GF-D8 (cell line): ENCODE measurements at regions not wholly inside any gene's neighbourhood (a gene's known extent, or its start where the extent isn't known, plus 50 kb on each side); places are given as distances from the start of the nearest gene placed in this dataset.
"Not testable (repeated sequence)": the region's sequence is repeated elsewhere in the genome, so short reads cannot be mapped to it uniquely, and the experiment has no call there.

Source experiments
- DNase-seq: peaks from one replicate; lab custom pipeline; 2025; lab: John Stamatoyannopoulos, UW

- DNase-seq = no peak
Measured at GRCh38 chr3:26280517-26280916, 342.1 kb upstream of the LRRC3B start.

DNA sequence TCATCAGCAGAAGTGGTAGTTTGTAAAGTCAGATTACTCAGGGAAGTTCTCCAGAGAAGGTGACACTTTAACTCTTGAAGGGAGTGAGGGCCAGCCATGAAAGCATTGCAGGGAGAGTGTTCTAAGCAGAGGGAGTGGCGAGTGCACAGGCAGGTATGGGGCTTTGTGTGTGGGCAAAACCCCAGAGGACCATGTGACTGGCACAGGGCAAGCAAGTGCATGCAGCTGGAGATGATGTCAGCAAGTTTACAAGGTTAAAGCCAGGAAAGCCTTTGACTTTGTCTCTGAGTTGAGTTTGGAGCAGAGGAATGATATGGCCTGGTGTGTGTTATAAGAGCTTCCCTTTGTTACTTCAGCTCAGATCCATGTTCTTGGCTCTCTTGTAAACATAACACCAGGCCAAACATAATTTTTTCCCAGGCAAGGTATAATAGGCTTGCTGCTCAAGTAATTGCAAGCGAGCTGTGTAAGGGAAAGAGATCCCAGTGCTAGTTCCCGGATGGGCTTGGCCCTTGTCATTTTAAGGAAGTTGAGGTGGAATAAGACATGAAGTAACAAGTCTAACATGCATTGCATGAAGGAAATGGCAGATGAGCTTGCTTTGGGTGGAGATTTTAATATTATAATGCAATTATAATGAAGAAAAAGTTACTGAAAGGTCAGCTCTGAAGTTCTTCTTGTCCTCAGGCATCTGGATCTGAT, 341.1 kb upstream of the LRRC3B start:
- DNase-seq = no peak

GRCh38 chr3:26284503-26284902, 338.1 kb upstream of the LRRC3B start:
- DNase-seq = not testable (repeated sequence)

- DNase-seq = no peak
Measured at GRCh38 chr3:26291840-26292239, 330.7 kb upstream of the LRRC3B start.

- DNase-seq = no peak
Measured at GRCh38 chr3:26292780-26293179, 329.8 kb upstream of the LRRC3B start.

DNA sequence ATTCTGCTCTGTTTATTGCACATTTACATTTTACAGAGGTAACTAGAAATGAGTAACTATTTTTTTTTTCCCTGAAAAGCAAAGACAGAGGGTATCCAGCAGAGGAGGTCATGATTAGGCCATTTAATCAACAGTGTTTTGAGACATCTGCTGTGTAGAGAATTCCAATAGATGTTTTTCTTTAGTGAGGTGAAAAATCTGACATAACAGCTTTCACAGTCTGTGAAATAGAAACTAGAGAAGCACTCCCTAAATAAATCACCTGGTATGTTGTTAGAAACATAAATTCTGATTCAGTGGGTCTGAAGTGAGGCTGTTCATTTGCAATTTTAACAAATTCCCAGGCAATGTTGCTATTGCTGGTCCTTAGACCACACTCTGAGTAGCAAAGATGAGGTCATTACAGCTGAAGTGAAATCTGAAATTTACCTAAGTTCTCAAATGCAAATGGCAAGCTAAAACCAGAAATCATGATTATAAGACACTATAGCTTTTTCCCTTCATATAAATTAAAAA, 329.2 kb upstream of the LRRC3B start:
- DNase-seq = no peak

- DNase-seq = no peak
Measured at GRCh38 chr3:26307192-26307591, 315.4 kb upstream of the LRRC3B start.

GRCh38 chr3:26307787-26308186, 314.8 kb upstream of the LRRC3B start:
- no peak for DNase-seq

GRCh38 chr3:26308454-26308853, 314.1 kb upstream of the LRRC3B start:
- no peak for DNase-seq

- not testable (repeated sequence) for DNase-seq
Measured at GRCh38 chr3:26309536-26309935, 313.0 kb upstream of the LRRC3B start.

DNA sequence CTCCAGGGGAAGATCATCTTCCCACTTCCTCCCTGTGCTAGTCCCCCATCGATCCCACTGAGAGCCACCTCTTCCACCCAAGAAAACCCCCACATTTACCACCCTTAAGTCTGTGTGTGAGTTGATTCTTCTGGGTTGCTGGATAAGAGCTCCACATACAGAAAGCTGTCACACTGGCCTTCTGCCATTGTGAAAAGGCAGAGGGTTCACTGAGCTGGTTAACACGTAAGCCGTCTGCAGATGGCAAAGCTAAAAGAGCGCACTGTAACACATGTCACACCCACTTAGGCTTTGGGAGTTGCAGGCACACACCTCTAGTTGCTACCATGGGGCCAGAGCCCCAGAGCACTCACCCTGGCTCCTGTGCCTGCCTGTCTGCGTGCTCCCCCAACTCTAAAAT, 309.8 kb upstream of the LRRC3B start:
- no peak for DNase-seq

DNA sequence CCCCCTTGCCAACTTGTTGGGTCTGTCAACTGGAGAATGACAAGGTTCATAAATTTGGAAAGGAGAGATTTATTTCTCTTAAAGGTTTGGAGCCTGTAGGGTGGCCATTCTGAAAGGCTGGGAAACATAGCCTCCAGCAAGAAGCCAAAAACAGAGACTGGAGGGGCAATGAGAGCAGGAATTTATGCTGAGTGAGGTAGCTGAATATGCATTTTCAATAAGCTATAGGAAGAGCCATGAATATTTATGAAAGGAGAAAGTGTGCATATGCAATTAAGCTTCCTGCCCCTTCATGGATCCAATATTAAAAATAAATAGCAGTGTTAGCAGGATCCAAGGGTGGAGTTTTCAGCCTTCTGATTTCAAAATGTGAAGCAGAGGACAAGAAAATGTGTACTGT, 306.1 kb upstream of the LRRC3B start:
- DNase-seq = no peak

- DNase-seq = not testable (repeated sequence)
Measured at GRCh38 chr3:26323741-26324140, 298.8 kb upstream of the LRRC3B start.

DNA sequence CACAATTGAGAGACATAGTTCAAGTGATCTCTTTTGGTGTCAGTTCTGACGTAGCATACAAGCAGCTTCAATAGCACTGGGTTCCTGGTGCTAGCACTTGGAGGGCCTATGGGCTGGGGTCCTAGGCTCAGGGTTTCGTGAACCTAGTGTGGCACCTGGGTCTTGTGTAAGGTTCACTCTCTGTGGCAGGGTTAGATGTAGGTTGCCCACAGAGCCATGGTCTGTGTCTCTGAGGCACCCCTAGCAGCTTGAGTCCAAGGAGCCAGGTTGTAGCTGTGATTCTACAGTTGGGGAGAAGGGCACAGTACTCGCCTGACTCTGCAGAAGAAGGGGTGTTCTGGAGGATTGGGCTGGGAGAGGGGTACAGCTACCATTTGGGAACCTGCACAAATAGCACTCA, 282.6 kb upstream of the LRRC3B start:
- no peak for DNase-seq

DNA sequence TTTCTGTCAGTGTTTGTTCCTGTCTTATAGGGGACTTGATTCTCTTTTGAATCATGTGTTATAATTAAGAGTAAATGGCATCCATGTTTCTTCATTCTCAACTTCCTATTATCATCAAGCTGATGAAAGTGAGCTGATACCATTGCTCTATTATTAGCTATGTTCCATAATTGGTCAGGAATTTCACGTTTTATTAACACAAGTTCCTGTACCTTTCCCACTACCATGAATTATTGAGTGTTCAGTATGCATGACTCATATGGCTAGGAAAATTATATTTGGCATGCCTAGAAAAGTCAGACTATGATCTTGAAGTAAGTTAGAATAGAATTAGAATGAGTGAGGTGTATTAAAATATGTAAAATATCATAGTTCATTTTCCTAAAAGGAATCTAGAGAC, 278.9 kb upstream of the LRRC3B start:
- DNase-seq = no peak

GRCh38 chr3:26345613-26346012, 277.0 kb upstream of the LRRC3B start:
- DNase-seq = no peak

GRCh38 chr3:26346497-26346896, 276.1 kb upstream of the LRRC3B start:
- no peak for DNase-seq

DNA sequence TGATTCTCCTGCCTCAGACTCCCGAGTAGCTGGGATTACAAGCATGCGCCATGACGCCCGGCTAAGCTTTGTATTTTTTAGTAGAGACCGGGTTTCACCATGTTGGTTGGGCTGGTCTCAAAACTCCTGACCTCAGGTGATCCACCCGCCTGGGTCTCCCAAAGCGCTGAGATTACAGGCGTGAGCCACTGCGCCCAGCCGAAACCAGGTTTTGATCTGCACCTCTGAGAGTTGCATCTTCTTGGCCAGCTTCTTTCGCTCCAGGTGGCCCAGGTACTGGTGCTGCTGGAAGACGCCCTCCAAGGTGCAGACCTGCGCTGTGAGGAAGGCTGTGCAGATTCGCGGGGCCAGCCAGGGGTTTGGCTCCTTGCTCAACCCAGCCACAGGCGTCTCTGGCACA, 275.4 kb upstream of the LRRC3B start:
- no peak for DNase-seq

GRCh38 chr3:26350853-26351252, 271.7 kb upstream of the LRRC3B start:
- no peak for DNase-seq

- no peak for DNase-seq
Measured at GRCh38 chr3:26353097-26353496, 269.5 kb upstream of the LRRC3B start.

DNA sequence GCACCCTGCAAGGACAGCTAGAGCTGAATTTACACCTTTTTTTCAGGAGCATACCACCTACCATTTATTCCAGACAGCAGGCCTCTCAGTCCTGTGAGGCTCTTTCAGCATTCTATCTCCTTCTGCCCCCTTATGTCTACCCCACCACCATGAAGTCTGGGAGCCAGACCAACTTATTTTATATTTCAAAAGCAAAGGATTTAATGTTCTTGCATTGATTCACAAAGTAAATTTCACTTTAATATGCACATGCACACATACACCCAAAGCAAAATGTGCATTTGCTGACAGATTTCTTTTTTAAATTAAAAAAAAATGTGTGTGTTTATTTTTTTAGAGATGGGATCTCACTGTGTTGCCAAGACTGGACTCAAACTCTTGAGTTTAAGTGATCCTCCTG, 264.2 kb upstream of the LRRC3B start:
- DNase-seq = no peak

DNA sequence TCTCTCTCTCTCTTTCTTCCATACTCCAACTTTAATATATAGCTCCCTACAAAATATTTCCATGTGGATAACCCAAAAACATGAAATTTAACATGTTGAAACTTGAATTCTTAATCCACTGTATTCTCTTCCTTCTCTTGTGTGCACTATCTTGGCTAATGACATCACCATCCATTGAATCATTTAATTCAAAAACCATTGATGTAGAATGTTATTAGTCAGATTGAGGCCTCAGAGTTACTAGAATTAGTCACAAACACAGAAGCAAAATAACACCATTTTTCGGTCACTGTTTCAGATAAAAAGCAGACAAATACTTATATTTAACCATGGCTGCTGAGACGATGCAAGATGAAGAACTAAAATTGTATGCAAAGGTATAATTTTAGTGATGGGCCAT, 256.9 kb upstream of the LRRC3B start:
- no peak for DNase-seq

DNA sequence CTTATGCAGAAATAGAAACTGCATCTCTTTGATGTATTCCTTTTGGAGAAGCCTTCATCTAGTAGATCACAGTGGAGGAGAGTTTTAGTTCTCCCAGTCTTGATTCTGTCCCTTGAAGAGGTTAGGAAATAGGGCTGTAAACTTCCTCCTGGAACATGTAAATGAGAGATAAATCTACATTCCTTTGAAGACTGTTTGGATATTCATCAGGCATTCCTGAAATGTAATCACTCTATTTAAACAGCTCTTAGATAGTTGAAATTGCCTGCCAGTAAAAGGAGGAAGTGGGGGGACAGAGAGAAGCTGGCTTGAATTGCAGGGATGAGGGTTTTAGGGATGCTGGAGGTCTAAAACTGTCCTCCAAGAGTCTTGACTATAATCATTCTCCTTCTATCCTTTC, 254.3 kb upstream of the LRRC3B start:
- DNase-seq = no peak

DNA sequence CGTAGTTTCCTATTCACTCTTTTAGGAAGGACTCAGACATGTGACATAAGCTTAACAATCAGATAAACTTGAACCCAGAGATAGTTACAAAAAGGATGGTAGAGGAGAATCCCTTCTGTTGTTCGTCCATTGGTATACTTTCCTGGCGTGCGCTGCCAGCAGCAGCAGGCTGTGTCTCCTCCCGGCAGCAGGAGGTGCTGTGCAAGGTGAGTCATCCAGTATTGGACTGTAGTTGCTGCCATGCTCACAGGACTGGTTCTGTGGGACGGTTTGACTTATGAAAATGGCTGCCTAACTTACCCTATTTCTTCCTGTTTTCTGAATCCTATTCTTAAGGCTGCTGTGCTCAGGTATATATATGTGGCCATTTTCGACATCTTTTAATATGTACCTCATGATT, 253.4 kb upstream of the LRRC3B start:
- no peak for DNase-seq
